Astrocyte (in vitro differentiated cells and primary cell): ENCODE measurements at regions not wholly inside any gene's neighbourhood (a gene's known extent, or its start where the extent isn't known, plus 50 kb on each side); places are given as distances from the start of the nearest gene placed in this dataset.

Source experiments
- DNase-seq: peaks from one replicate; pipeline ENCODE4 v3.0.0-alpha.2; 2010; ENCODE audit warnings: low read depth
- FAIRE-seq: peaks from 2 replicates; lab custom pipeline; 2011; peaks lifted over from hg19 to GRCh38; lab: Jason Lieb, UNC
- H2AFZ ChIP-seq: 2 replicates; pipeline ENCODE4 v1.6.0; 2012; ENCODE audit warnings: low read depth, low read length, inconsistent platforms
- H3K27ac ChIP-seq: 2 replicates; pipeline ENCODE4 v1.5.1; 2011; ENCODE audit warnings: low read depth, low read length, inconsistent platforms
- H3K27me3 ChIP-seq: 2 replicates; pipeline ENCODE4 v1.6.0; 2011; ENCODE audit warnings: low read length, inconsistent platforms; ENCODE audit not compliant: insufficient read depth
- H3K36me3 ChIP-seq: 2 replicates; pipeline ENCODE4 v1.5.1; 2011; ENCODE audit warnings: low read length, inconsistent platforms; ENCODE audit not compliant: insufficient read depth
- H3K4me1 ChIP-seq: 2 replicates; pipeline ENCODE4 v1.5.1; 2011; ENCODE audit warnings: low read length, inconsistent platforms; ENCODE audit not compliant: insufficient read depth
- H3K4me2 ChIP-seq: 2 replicates; pipeline ENCODE4 v1.6.0; 2012; ENCODE audit warnings: low read length, inconsistent platforms
- H3K4me3 ChIP-seq: 2 replicates; pipeline ENCODE4 v1.5.1; 2011; ENCODE audit warnings: low read depth, mild to moderate bottlenecking, low read length, inconsistent platforms; ENCODE audit not compliant: insufficient read depth
- H3K79me2 ChIP-seq: 2 replicates; pipeline ENCODE4 v1.6.0; 2012; ENCODE audit warnings: mild to moderate bottlenecking, low read length, inconsistent platforms; ENCODE audit not compliant: insufficient read depth
- H3K9ac ChIP-seq: 2 replicates; pipeline ENCODE4 v1.6.0; 2012; ENCODE audit warnings: mild to moderate bottlenecking, low read length, inconsistent platforms
- H3K9me3 ChIP-seq: 2 replicates; pipeline ENCODE4 v1.5.1; 2012; ENCODE audit warnings: low read depth, mild to moderate bottlenecking, low read length, inconsistent platforms; ENCODE audit not compliant: insufficient read depth
- H4K20me1 ChIP-seq: 2 replicates; pipeline ENCODE4 v1.6.0; 2012; ENCODE audit warnings: low read length, inconsistent platforms; ENCODE audit not compliant: insufficient read depth
- H3K27ac Mint-ChIP-seq: one replicate; pipeline ENCODE4 v1.8.0; 2021; ENCODE audit warnings: mild to moderate bottlenecking, mixed read lengths; ENCODE audit not compliant: unreplicated experiment
- H3K27me3 Mint-ChIP-seq: one replicate; pipeline ENCODE4 v1.8.0; 2021; ENCODE audit warnings: low read depth, mixed read lengths; ENCODE audit not compliant: unreplicated experiment
- H3K36me3 Mint-ChIP-seq: one replicate; pipeline ENCODE4 v1.8.0; 2021; ENCODE audit warnings: low read depth, mixed read lengths; ENCODE audit not compliant: unreplicated experiment
- H3K4me1 Mint-ChIP-seq: one replicate; pipeline ENCODE4 v1.8.0; 2021; ENCODE audit warnings: low read depth, mixed read lengths; ENCODE audit not compliant: unreplicated experiment
- H3K4me3 Mint-ChIP-seq: one replicate; pipeline ENCODE4 v1.8.0; 2021; ENCODE audit warnings: mild to moderate bottlenecking, moderate library complexity, mixed read lengths; ENCODE audit not compliant: unreplicated experiment
- H3K9me3 Mint-ChIP-seq: one replicate; pipeline ENCODE4 v1.8.0; 2021; ENCODE audit warnings: mild to moderate bottlenecking, mixed read lengths; ENCODE audit not compliant: unreplicated experiment
- CTCF ChIP-seq: IDR thresholded peaks from 2 replicates; pipeline ENCODE4 v1.5.1; 2011; ENCODE audit warnings: low read depth, mild to moderate bottlenecking, inconsistent platforms, low read length, moderate library complexity; ENCODE audit not compliant: insufficient read depth
- EZH2 ChIP-seq: IDR thresholded peaks from 2 replicates; pipeline ENCODE4 v1.6.1; 2012; ENCODE audit warnings: mild to moderate bottlenecking, low read length, inconsistent platforms; ENCODE audit not compliant: insufficient read depth

- H3K27me3 ChIP-seq, result no peaks in the 10 kb centered on the region
- FAIRE-seq (no peak), DNase-seq (no peak)
- peaks cover 2% of the 10 kb centered on the region for H3K9me3 ChIP-seq
- H3K4me3 Mint-ChIP-seq, result no peak overlapping the region
- H3K27me3 Mint-ChIP-seq, result no peaks in the 10 kb centered on the region
- no peaks in the 10 kb centered on the region for H3K4me1 ChIP-seq
- H3K4me2 ChIP-seq, result no peak overlapping the region
- no peaks in the 10 kb centered on the region for H3K79me2 ChIP-seq
- H4K20me1 ChIP-seq, result no peaks in the 10 kb centered on the region
- H3K9me3 Mint-ChIP-seq, result no peaks in the 10 kb centered on the region
- H3K4me3 ChIP-seq, result no peak overlapping the region
- H3K27ac Mint-ChIP-seq, result no peak overlapping the region
- no peak overlapping the region for H3K9ac ChIP-seq
- no peak overlapping the region for H3K27ac ChIP-seq
- peaks cover 7% of the 10 kb centered on the region for H3K4me1 Mint-ChIP-seq
- no peak for TF ChIP-seq CTCF
- no peak for TF ChIP-seq EZH2
- H3K36me3 ChIP-seq, result no peaks in the 10 kb centered on the region
- H3K36me3 Mint-ChIP-seq, result no peaks in the 10 kb centered on the region
- no peak overlapping the region for H2AFZ ChIP-seq
Measured at GRCh38 chr6:50102676-50103075, 52.9 kb upstream of the DEFB112 start.

GRCh38 chr6:50110587-50110986, 60.9 kb upstream of the DEFB112 start:
- H4K20me1 ChIP-seq, result no peaks in the 10 kb centered on the region

More at GRCh38 chr6:50110587-50110986, 60.9 kb upstream of the DEFB112 start:
- Histone ChIP-seq H3K4me3 (no peak overlapping the region), H3K9ac (no peak overlapping the region), H3K27me3 (no peaks in the 10 kb centered on the region), H3K36me3 (no peaks in the 10 kb centered on the region), H3K79me2 (no peaks in the 10 kb centered on the region), H3K4me2 (no peak overlapping the region), H2AFZ (no peak overlapping the region), H3K9me3 (no peaks in the 10 kb centered on the region), H3K4me1 (no peaks in the 10 kb centered on the region), H3K27ac (no peak overlapping the region)
- no peaks in the 10 kb centered on the region for H3K27me3 Mint-ChIP-seq
- no peak for DNase-seq
- H3K4me1 Mint-ChIP-seq, result no peaks in the 10 kb centered on the region
- no peak overlapping the region for H3K4me3 Mint-ChIP-seq
- no peak overlapping the region for H3K27ac Mint-ChIP-seq
- no peak for FAIRE-seq
- TF ChIP-seq CTCF (no peak), EZH2 (no peak)
- H3K9me3 Mint-ChIP-seq, result no peaks in the 10 kb centered on the region
- no peaks in the 10 kb centered on the region for H3K36me3 Mint-ChIP-seq
